ENCODE measurements at regions not wholly inside any gene's neighbourhood (a gene's known extent, or its start where the extent isn't known, plus 50 kb on each side); places are given as distances from the start of the nearest gene placed in this dataset.

DNA sequence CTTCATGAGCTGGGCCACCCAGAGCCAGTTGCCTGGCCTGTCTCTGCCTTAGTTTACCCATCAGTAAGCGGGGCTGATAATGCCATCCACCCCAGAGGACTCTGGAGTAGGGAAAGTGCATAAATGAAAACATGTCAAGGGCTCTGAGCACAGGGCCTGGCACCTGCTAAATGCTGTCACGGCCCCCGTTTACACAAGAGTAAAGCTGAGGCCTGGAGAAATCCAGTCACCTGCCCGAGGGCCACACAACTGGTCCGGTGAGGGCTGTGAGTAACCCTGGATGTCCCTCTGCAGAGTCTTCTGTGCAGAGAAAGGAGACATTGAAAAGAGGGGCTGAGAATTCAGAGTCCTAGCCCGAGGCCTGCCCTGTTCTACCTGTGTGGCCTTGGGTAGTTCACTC is 110.6 kb upstream of the ANO1 start:
- whole genome bisulfite sequencing, 5 donors: 84 to 93% (median 86%) methylated on average over 3 to 6 of the region's 6 CpGs
- H3K36me3 ChIP-seq: no peaks in the 10 kb centered on the region
- peaks cover 0 to 39% (median 0%) of the 10 kb centered on the region in 7 donors for H3K27me3 ChIP-seq (replicated peaks in 1 of 7)
- H3K9me3 ChIP-seq: no peaks in the 10 kb centered on the region
- TF ChIP-seq POLR2A (IDR thresholded peaks at IDR 0.05) (no peak), POLR2AphosphoS5 (IDR thresholded peaks at IDR 0.05) (no peak)
- TF ChIP-seq, protein P1, sequence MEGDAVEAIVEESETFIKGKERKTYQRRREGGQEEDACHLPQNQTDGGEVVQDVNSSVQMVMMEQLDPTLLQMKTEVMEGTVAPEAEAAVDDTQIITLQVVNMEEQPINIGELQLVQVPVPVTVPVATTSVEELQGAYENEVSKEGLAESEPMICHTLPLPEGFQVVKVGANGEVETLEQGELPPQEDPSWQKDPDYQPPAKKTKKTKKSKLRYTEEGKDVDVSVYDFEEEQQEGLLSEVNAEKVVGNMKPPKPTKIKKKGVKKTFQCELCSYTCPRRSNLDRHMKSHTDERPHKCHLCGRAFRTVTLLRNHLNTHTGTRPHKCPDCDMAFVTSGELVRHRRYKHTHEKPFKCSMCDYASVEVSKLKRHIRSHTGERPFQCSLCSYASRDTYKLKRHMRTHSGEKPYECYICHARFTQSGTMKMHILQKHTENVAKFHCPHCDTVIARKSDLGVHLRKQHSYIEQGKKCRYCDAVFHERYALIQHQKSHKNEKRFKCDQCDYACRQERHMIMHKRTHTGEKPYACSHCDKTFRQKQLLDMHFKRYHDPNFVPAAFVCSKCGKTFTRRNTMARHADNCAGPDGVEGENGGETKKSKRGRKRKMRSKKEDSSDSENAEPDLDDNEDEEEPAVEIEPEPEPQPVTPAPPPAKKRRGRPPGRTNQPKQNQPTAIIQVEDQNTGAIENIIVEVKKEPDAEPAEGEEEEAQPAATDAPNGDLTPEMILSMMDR (IDR thresholded peaks at IDR 0.05 in 8 of 11, conservative IDR thresholded peaks at IDR 0.05 in 3 of 11): no peak
- intact Hi-C loops (cut with DNase I; ENCODE audit: low total_unique reads): no loop called here
- DNase-seq: no peak
- H3K4me3 ChIP-seq: no peak overlapping the region
- H3K4me1 ChIP-seq: peaks cover 0 to 9% (median 2%) of the 10 kb centered on the region in 6 donors
- H3K27ac ChIP-seq: no peak overlapping the region

DNA sequence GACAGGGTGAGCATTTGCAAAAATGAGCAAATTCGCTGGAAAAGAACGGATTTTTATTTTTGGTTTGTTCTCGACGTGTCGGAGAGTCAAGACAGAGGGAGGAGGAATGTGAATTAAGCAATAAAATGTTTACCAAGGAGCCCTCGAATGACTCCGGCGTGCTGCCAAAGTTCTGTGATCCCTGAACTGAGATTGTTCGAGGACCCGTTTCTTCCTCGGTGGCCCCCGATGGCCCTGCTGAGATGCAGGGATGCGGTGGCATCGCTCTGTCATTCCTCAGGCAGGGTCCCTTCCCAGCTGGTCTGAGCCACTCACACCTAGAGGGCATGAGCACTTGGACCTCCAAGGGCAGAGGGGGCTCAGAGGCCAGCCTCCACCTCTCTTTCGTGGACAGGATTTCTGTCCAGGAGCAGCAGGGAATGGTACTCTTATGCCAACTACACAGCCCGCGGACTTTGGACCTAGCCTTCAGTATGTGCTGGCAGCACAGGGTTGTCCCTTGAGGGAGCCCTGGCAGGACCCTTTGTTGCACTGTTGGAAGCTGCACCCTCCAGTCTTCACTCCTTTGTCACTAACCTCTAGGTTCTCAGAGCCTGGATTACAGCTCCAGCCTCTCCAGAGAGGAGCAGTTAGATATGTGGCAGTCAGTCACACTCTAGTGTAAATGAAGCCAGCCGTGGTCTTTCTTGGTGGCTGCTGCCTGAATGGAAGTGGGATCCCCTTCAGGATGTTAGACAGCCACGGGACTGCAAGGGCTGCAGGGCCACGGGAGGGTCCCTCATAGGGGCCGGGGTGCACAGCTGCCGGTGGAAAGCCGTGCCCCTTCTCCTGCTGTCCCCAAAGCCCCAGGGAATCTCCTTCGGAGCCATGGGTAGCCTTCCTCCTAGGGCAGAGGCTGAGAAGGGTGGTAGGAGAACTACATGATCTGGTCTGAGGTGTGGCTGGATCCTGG is 109.4 kb upstream of the ANO1 start:
- intact Hi-C loops (cut with DNase I; ENCODE audit: low total_unique reads): no loop called here
- Histone ChIP-seq H3K36me3 (no peaks in the 10 kb centered on the region), H3K27me3 (replicated peaks in 1 of 7) (peaks cover 0 to 39% (median 0%) of the 10 kb centered on the region in 7 donors), H3K4me1 (peaks cover 0 to 9% (median 2%) of the 10 kb centered on the region in 6 donors), H3K9me3 (no peaks in the 10 kb centered on the region), H3K4me3 (no peak overlapping the region), H3K27ac (no peak overlapping the region)
- WGBS, 5 donors: 82 to 89% (median 87%) methylated on average over 19 to 24 of the region's 24 CpGs
- DNase-seq: no peak
- TF ChIP-seq POLR2AphosphoS5 (IDR thresholded peaks at IDR 0.05) (no peak), POLR2A (IDR thresholded peaks at IDR 0.05) (no peak)
- TF ChIP-seq, protein P1 (IDR thresholded peaks at IDR 0.05 in 8 of 11, conservative IDR thresholded peaks at IDR 0.05 in 3 of 11): no peak

DNA sequence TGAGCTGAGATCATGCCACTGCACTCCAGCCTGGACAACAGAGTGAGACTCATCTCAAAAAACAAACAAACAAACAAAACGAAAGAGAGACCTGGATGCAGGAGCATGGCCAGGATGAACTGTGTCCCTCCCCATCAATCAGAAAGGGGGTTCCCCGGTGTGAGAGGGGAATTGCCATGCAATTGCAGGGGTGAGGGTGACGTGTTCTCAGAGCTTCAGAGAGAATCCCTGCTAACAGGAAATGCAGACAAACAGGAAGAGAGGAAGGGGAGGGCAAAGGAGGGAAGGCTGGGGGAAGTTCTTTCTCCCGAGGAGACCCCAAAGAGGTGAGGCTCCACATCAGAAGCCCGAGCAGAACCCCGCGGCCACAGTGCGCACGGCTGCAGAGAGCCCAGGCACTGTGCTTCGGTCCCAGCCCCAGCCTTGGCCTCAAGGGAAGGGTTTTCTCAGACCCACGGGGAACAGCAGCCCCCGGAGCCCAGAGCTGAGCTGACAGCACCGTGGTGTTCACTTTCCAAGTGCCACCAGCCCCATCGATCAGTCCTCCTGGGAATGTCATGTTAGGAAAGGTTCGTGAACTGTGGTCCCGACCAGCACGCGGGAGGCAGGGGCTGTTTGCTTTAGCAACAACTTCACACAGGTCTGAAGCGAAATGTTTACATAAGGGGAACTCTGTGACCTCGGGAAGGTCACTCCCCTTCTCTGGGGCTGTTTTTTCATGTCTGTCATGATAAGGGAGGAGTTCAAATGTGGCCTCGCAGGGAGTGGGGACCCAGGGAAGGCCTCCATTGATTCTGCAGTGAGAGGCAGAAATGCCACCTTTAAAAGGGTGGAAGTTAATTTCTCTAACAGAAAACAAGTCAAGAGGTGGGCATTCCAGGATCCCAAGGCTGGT is 108.0 kb upstream of the ANO1 start:
- Histone ChIP-seq H3K27me3 (replicated peaks in 1 of 7) (peaks cover 0 to 45% (median 0%) of the 10 kb centered on the region in 7 donors), H3K4me3 (no peak overlapping the region), H3K27ac (no peak overlapping the region), H3K36me3 (no peaks in the 10 kb centered on the region), H3K9me3 (no peaks in the 10 kb centered on the region), H3K4me1 (peaks cover 0 to 9% (median 2%) of the 10 kb centered on the region in 6 donors)
- TF ChIP-seq POLR2AphosphoS5 (IDR thresholded peaks at IDR 0.05): no peak
- TF ChIP-seq, protein P1 (IDR thresholded peaks at IDR 0.05 in 8 of 11, conservative IDR thresholded peaks at IDR 0.05 in 3 of 11): no peak
- no peak for TF ChIP-seq POLR2A (IDR thresholded peaks at IDR 0.05)
- DNase-seq: no peak
- WGBS, 5 donors: 26 to 31% (median 26%) methylated on average over 21 of the region's 21 CpGs
- intact Hi-C loops (cut with DNase I; ENCODE audit: low total_unique reads): no loop called here

All from spleen (tissue), 11 donors.